HG02678 (cell line): ENCODE measurements at regions not wholly inside any gene's neighbourhood (a gene's known extent, or its start where the extent isn't known, plus 50 kb on each side); places are given as distances from the start of the nearest gene placed in this dataset.

Source experiments
- ATAC-seq: cut with Tn5 transposase; IDR thresholded peaks from one replicate; pipeline ENCODE4 v1.9.1; 2021; ENCODE audit warnings: mild to moderate bottlenecking, moderate library complexity; ENCODE audit not compliant: unreplicated experiment

DNA sequence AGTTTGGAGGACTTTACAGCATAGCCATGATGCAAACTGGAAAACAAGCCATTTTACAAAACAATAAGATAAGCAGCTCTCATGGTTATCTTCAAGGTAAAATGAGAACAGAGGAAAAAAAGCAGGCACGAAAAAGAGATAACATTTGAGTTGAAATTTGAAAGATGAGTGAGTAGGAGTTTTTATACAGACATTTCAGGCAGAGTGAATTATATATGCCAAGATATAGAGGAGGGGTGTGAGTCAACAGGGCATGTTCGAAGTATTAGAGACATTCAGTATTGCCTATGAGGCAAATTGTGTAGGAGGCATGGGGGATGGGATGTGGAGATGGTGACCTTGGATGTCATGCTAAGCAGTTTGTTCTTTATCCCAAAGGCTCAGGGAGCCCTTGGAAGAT is 240.5 kb upstream of the MAN1A1 start:
- no peak for ATAC-seq

DNA sequence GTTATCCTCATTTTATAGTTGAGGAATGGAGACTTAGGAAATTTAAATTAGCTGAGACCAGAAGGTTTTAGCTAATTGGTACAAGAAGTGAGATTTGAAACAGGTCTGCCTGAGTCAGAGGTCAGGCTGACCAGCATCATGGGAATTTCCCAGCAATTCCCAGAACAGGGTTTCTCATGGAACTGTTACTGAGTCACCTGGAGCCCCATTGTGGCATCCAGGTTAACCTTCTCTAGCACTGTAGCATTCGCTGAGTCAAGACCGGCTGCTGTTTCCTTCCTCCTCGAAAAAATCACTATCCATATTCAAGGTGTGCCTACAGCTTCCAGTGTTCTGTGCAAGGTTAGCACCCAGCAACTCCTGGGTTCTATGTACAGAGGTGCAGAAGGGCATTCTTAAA is 238.0 kb upstream of the MAN1A1 start:
- no peak for ATAC-seq

DNA sequence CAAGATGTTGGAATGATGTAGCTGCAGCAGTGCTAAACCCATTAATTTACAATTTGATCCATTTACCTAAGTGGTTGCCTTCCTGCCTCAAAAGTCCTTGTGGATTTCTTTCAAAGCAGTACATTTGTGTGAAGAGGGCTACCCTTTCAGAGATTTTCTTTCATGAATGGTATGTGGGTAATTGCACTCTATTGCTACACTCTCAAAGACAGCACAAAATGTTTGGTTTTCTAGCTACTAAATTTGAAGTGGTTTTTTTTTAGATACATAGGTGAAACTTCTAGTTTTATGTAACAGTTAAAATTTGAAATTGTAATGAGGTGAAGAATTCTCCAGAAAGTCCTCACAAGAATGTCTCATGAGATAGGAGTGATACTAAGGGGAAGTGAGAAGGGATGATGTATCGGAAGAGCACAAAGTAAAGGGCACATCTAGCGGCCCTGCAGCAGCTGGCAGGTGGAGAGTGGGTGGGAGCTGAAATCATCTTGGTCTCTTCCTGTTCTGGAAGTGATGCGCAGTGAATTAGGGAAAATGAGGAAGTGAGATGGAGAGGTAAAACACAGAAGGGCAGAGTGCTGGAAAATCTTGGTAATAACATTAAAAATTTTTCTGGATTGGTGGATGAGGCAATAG is 236.8 kb upstream of the MAN1A1 start:
- peak; percentile 93 for ATAC-seq

DNA sequence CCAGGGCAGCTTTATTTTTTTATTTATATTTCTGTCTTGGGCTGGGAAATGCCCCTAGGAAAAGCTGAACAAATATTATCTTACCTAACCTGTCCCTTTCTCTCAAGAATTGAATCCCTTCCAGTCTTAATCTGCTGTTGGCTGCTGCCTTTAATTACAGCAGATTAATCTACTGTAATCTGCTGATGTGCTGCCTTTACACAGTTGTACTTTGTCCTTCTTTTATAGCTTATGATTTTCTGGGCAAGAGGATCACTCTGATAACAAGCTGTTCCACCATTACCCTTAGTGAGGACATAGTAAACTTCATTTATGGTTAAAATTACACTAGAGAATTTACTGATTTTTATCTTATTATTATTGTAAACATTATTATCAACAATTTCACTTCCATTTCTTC is 234.5 kb upstream of the MAN1A1 start:
- no peak for ATAC-seq

DNA sequence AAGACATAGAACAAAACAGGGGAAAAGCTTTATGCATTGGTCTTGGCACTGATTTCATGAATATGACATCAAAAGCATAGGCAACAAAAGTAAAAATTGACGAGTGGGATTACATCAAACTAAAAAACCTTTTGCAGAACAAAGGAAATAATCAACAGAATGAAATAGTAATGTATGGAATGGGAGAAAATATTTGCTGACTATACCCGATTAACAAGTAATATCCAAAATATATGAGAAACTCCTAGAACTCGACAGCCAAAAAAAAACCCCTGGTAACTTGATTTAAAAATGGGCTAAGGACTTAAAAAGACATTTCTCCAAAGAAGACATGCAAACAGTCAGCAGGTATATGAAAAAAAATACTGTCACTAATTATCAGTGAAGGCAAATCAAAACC is 231.7 kb upstream of the MAN1A1 start:
- ATAC-seq = no peak

DNA sequence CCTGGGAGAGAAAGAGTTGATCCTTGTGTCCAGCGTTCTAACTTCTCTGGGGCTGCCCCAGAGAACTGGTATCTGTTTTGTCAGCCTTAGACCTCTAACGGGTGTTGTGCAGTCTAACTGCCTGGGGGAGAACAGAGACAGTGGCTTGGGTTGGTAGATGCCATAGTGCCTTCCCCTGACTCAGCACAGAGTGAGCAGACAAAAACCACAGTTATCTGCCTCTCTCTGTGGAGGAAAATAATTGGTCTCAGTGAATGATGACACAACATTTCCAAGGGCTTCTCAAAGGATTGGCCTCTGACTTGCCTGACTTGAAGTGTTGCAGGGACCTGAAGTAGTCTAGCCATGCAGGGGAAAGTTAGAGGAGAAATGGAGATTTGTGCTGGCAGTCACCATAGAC is 226.2 kb upstream of the MAN1A1 start:
- ATAC-seq = no peak

DNA sequence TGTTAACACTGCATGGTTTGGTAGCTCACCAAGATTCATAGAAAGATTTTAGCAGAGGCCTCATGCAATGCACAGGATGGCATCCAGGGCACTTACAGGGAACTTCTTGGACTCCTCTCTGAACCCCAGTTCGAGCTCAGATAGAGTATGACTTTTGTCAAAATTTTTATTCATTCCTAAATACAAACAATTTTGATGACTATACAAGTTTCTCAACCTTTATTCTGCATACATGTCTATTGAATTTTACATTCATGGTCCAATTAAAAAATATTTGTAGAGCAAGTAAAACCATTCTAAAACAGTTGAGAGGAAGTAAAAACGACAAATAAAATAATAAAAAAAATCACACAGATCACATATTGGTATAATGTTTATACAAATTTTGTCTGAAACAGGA is 219.0 kb upstream of the MAN1A1 start:
- no peak for ATAC-seq

DNA sequence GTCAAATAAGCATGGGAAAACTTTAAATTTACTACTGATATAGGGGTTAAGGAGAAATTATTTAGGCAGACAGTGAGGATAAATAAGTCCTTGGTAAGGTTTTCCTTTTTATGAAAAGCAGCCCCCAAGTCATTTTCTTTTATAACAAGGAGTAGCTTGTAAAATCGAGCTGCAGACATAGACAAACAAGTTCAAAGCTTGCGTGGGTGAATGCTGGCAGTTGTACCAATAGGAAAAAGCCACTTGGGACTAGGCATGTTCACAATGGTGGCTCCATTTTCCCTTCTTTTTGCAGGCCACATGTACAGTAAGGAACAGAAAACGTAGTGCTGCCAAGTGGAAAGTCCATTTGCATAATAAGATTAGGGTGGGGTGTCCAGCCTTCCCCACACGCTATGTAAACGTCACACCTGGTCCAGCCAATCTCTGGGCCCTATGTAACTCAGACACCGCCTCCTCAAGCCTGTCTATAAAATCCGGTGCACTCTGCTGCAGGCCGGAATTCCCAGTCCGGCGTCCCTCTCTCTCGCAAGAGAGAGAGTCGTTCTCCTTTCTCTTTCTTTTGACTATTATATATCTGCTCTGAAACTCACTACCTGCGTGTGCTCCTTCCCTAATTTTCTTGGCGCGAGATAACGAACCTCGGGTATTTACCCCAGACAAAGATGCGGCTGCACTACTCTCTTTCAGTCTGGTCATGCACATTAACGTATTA is 217.1 kb upstream of the MAN1A1 start:
- ATAC-seq = no peak

DNA sequence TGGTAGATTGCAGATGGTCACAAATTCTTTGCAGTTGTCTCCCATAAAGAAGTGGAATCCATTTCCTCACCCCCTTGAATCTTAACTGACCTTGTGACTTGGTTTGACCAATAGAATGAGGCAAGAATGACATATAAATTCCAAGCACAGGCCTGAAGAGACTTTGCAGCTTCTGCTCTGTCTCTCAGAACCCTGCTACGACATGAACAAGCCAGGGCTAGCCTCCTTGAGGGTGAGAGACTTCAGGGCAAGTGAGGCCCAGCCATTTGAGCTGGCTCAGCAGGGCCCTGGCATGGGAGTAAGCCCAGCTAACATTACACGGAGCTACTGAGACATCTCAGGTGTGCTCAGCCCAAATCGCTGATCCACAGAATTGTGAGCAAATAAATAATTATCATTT is 216.3 kb upstream of the MAN1A1 start:
- ATAC-seq = no peak

DNA sequence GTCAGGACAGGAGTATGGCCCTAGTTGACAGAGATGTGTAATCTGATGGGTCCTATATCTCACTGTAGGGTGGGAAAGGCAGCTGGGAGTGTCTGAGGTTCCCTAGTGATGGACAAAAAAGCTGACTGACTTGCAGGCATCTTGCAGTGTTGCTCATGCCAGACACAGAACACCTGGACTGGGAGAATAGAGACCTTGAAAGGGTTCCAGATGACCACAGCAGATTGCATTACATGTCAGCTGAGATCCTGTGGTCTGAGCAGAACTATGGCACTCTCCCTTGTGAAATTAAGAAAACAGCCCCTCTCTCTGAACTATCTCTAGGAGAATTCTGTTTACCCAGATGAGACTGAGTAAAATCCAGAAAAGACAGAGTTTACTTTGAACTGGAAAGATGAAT is 212.6 kb upstream of the MAN1A1 start:
- no peak for ATAC-seq

DNA sequence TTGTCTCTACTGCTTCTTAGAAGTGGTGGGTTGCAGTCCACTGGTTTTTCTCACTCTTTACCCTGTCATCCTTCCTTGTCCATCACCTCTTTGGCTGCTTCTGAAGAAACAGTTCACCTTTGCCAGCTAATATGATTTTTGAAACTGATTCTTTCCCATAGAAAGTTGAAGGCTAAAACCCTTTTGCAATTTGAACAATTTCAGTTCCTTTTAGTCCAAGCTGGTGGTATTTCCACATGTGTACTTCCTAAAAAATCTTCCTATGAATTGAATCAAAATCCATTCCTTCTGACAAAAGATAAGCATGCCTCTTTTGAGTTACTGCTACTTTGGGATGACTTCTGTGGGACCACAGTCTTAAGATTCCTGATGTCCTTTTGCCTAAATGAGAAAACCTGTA is 210.0 kb upstream of the MAN1A1 start:
- no peak for ATAC-seq

DNA sequence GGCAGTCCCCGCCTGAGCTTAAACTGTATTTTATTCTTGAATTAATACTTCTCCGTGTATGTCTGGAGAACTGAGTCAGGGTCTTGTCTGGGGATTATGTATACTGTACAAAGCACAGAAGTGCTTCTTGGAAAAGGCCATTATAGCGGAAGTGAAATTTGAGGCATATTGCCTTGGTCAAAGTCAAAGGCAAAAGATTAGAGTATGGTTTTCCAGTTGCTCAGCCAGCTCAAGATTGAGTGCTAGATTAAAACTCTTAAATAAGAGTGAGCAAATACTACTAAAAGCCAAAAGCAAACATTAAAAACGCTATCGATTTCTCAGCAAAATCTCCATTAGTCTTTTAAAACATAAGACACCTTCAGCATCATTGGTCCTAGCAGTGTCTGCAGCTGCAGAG is 207.7 kb upstream of the MAN1A1 start:
- no peak for ATAC-seq

DNA sequence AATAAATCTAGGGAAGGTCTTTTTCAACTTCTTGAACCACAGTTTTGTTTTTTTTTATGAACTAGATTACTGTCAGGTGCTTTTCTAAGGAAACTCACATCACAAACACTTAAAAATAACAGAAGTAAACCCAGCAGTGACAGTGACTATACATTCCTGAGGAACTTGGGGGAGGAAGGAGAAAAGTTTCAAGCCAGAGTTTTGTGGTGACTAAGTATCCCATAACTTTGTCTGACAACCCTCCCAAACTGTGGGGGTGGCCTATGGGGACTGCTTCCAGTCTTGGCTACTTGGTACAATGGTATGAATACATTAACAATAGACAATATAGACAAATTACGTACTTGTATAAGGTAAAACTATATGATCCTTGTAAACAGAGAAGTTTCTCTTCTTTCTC is 202.5 kb upstream of the MAN1A1 start:
- ATAC-seq = no peak

DNA sequence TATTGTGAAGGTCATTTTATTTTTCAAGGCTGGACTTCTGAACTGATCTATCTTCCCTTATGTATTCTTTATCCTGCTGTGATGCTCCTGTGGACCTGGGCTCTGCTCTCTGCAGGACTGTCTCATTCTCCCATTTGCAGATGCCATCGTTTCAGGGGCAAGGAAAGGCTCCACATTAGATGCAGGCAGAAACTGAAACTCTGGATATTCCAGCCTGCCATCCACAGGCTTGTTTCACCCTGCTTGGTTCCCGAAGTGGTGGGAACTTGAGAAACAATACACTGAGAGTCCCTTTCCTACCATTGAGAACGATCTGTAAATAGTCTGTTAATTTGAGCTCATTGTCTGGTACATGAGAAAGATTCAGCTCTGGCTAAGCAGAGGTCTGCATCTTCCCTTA is 197.5 kb upstream of the MAN1A1 start:
- no peak for ATAC-seq

DNA sequence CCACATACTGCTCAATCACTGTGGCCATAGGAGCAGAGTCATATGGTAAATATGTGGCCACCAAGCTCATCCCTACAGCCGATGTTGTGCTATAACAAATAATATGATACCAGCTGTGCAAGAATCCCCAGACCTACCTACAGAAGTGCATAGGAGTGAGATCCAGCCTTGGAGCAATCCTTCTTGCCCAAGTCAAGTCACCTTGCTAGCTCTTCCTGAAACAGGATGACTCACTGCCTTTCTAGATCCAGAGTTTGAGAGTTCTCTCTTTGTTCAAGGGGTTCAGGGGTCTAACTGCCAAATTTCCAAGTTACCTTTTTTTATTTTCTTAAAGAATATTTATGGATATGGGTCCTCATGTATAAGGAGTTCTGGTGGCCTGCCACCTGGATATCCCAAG is 195.7 kb upstream of the MAN1A1 start:
- no peak for ATAC-seq

DNA sequence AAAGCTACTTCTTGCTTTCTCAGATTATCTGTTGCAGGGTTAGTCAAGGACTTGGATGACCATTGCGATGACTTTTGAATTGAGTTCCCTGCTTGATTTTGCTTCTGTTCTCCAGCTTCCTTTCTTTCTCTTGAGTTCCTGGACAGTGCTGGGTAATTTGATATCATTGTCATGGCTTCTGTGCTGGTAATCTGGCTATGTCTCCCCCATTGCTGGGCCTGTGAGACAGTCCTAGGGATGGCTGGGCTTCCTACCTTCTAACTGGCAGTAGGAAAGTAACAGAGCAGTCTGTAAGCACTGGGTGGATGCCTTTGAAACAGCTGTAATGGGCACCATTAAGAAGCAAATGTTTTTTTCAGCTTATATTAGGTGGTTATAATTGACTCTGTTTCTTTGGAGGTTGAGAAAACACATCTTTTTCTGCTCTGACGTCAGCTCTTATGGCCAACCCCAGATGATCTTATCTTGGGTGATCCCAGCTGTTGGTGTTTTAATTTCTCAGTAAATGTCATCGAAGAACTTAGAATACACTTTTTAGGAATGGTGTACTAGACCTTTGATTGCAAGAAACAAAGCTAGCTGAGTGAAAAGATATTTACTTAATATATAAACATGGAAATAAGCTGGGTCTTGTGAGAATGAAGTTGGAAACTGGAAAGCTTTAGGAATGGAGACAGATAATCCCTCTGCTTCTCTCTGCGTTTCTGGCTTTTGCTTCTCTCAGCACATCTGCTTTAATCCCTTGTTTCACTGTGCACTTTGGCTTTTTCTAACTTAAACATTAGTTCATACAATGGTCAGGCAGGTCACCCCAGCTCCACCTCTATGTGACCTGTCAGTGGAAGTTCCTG is 195.0 kb upstream of the MAN1A1 start:
- no peak for ATAC-seq

DNA sequence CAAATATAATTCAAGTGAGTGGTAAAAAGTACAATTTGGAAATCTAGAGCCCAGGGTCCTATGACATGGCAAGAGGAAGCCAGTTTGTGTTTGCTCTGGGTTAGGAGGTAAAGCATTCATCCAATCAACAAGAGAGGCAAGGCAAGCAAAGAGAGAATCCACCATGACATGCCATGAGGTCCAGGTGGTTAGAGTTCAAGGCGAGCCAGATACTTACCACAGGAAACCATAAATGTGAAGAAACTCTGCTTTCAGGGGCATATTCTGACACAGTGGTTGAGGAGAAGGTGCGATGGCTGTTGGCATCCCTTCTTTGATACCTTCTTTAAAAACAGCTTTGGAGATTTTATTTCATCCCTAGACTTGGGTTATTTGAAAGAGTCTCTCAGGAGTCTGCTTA is 193.8 kb upstream of the MAN1A1 start:
- ATAC-seq = no peak

DNA sequence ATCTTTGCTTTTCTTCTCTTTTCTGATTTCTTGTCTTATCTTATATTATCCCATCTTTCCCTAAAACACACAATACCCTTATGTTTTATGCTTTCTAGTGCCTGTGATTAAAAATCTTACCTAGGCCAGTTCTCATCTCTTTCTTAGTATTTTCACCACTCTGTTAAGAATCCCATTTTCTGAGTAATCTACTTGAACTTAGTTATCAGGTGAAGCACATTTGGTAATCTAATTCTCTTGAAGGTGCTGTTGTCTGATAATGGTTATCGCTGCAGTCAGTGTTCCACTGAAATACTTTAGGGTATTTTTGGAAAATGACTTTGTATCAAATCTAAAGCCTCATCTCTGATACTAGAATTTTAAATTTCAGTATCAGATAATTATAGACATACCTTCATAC is 192.5 kb upstream of the MAN1A1 start:
- no peak for ATAC-seq

DNA sequence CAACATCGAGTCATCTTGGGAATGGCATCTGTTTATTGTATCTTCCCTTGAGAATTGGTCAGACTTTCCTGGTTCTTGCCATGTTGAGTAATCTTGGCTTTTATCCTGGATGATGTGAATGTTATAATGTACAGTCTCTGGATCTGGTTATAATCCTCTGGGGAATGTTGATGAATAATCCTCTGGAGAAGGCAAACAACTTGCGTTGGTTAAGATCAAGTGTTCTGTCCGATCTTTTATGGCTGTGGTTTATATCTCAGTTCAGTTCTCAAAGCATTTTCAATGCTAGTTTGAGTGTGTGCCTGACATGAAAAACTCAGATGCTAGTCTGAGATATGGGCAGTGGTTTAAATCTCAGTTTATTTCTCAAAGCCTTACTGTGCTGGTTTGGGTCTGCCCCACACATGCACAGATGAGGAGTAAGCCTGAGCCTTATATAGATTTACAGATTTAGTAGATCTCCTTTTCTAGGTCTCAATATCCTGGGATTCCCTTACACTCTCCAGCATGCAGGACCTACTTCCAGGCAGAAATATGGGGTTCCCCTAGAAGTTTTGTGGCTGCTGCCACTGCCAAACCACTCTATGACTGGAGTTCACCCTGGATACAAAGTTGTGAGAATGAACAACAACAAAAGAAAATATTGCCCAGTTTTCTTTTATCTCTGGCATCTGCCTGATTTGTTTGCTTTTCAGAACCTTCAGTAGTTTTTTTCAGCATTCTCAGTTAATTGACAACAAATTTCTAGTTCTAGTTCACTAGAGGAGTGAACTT is 191.8 kb upstream of the MAN1A1 start:
- ATAC-seq = no peak

DNA sequence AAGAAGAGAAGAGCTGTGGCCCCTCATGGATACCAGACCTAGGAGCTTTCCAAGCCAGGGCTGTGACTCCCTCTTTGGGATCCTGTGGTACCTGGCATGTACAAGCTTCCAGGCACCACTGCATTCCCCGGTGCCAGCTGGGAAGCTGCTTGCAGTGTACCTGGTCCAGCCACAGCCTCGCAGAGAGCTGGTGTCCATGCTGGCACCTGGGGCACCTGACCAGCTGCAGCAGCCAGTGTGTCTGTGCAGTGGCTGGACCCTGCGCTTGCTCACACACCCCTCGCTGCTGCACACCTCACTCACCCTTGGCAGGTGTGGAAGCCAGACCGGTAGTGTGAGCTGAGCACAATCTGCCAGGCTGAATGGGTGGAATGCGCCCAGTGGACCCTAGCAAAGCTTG is 190.9 kb upstream of the MAN1A1 start:
- no peak for ATAC-seq

DNA sequence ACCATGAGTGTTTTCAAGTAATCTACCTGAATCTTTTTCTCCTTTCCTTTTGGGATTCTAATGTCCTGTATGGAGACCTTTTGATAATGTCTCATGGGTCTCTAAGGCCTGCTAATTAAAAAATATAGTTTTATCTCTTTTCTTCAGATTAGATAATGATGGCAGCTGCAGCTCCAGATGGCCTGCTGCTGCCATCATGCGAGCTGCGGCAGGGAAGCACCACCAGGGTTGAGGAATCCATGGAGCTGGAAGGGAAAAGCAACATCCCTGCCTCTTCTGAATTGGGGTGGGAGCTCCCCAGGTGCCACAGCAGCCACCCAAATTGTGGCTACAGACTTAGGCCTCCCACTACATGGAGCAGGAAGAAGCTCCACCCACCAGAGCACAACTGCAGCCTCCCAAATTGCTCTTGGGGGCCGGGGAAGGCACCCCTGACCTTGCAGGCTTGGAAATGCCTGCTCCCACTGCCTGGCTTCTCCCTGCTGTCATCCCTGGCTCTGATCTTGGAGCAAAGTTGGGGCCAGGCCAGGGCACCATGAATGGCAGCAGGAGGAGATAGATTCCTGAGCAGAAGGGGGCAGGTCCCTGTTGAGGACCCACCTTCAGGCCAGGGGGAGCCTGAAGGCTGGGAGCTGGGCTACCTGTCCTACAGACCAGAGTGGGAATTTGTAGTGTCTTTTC is 189.6 kb upstream of the MAN1A1 start:
- no peak for ATAC-seq
